ENCODE measurements at regions not wholly inside any gene's neighbourhood (a gene's known extent, or its start where the extent isn't known, plus 50 kb on each side); places are given as distances from the start of the nearest gene placed in this dataset.

GRCh38 chr1:101112051-101112780, 86.6 kb upstream of the DPH5 start:
- ChIA-PET CTCF (interaction anchor here (1.1 kb wide), 1 partner anchor 8 kb away, joined by 3 read pairs; no protein-coding TSS in a partner anchor), POLR2A (no interaction called here), SMC1A (ENCODE audit: uncharacterized antibody, unreplicated experiment) (interaction anchor here (1.1 to 2.1 kb wide), 3 partner anchors 10 to 328 kb away, joined by 3 to 11 read pairs (median 3); no protein-coding TSS in a partner anchor), RAD21 (ENCODE audit: unreplicated experiment) (no interaction called here)
- no peaks in the 10 kb centered on the region for H4K20me1 ChIP-seq (ENCODE audit: control insufficient read depth, insufficient read depth)
- no peak overlapping the region for H3K4me3 ChIP-seq
- in situ Hi-C loops (cut with MboI) = no loop called here
- BruUV-seq (replicated peaks) = no TSS peak
- no peaks in the 10 kb centered on the region for H3K9me3 ChIP-seq (replicated peaks; ENCODE audit: control insufficient read depth, insufficient read depth, low read length)
- no peaks in the 10 kb centered on the region for H3K27me3 ChIP-seq (replicated peaks in 1 of 2; ENCODE audit: control insufficient read depth in 2 of 2, insufficient read depth in 2 of 2, low read length in 1 of 2)
- peak overlapping the region; percentile 27; the same call in 1 of the 2 replicates for H3K27ac ChIP-seq (ENCODE audit: control insufficient read depth, insufficient read depth)
- FAIRE-seq = peak; percentile 49
- H3K4me2 ChIP-seq (ENCODE audit: control insufficient read depth, insufficient read depth) = 0 out of 2 replicates have a peak overlapping the region, but pooled peaks have one; percentile 1
- peaks cover 11% of the 10 kb centered on the region for H3K4me1 ChIP-seq (ENCODE audit: control insufficient read depth, insufficient read depth, low read length)
- H2AFZ ChIP-seq (ENCODE audit: control insufficient read depth, low read depth, low read length) = peak overlapping the region; percentile 31
- no peaks in the 10 kb centered on the region for H3K36me3 ChIP-seq (ENCODE audit: control insufficient read depth in 2 of 2, insufficient read depth in 2 of 2, low read length in 1 of 2)
- peak; percentile 43 for DNase-seq (ENCODE audit: low read depth, low spot score)
- WGBS (ENCODE audit: insufficient coverage, insufficient replicate concordance, low lambda C conversion rate, missing lambda C conversion rate) = 37% methylated on average over 6 of the region's 6 CpGs
- no peak overlapping the region for H3K9ac ChIP-seq (ENCODE audit: control insufficient read depth, insufficient read depth, low read length)
- intact Hi-C loops (cut with micrococcal nuclease; ENCODE audit: unreplicated experiment) = no loop called here
- peak; percentile 94 for ATAC-seq
- no peaks in the 10 kb centered on the region for H3K79me2 ChIP-seq (ENCODE audit: control insufficient read depth, insufficient read depth, low read length)
- TF ChIP-seq KAT2A (conservative IDR thresholded peaks at IDR 0.05; ENCODE audit: control insufficient read depth, low read depth, low read length) (no peak), CBX3 (IDR thresholded peaks at IDR 0.05; ENCODE audit: borderline replicate concordance, low read depth) (no peak), EED (IDR thresholded peaks at IDR 0.05; ENCODE audit: low read depth) (peak; percentile 59), SRF (IDR thresholded peaks at IDR 0.05; ENCODE audit: low read depth in 2 of 2, low read length in 2 of 2) (no peak), FOXK2 (IDR thresholded peaks at IDR 0.05) (no peak), NFIC (IDR thresholded peaks at IDR 0.05; ENCODE audit: low read depth, low read length) (0 out of 2 replicates have a peak, but pooled peaks have one; percentile 26), ZBTB40 (IDR thresholded peaks at IDR 0.05; ENCODE audit: borderline replicate concordance) (no peak), RAD21 (IDR thresholded peaks at IDR 0.05; ENCODE audit: insufficient read depth, low read depth, low read length) (peak; percentile 39; the same call in 1 of the 2 replicates), PAX5 (IDR thresholded peaks at IDR 0.05; ENCODE audit: borderline replicate concordance, low read depth, low read length) (no peak), CREM (IDR thresholded peaks at IDR 0.05; ENCODE audit: low read depth) (peak; percentile 70; the same call in 1 of the 2 replicates), CREB1 (IDR thresholded peaks at IDR 0.05; ENCODE audit: low read depth) (peak; percentile 66), ZNF622 (IDR thresholded peaks at IDR 0.05) (no peak), MXI1 (IDR thresholded peaks at IDR 0.05; ENCODE audit: low read depth, low read length) (no peak), SMC3 (IDR thresholded peaks at IDR 0.05; ENCODE audit: borderline replicate concordance, low read length) (peak; percentile 11; the same call in 1 of the 2 replicates), SREBF1 (IDR thresholded peaks at IDR 0.05; ENCODE audit: low read length) (no peak), TCF3 (IDR thresholded peaks at IDR 0.05; ENCODE audit: borderline replicate concordance, insufficient read depth, low read depth, low read length) (peak; percentile 68; the same call in 1 of the 2 replicates), ETV6 (conservative IDR thresholded peaks at IDR 0.05 in 1 of 2, IDR thresholded peaks at IDR 0.05 in 1 of 2; ENCODE audit: borderline replicate concordance in 1 of 2, low read depth in 1 of 2) (peak in 1 of 2 experiments; percentile 57; a peak in 1 of 4 replicates), ZNF207 (IDR thresholded peaks at IDR 0.05; ENCODE audit: borderline replicate concordance) (no peak)
